ENCODE measurements at regions not wholly inside any gene's neighbourhood (a gene's known extent, or its start where the extent isn't known, plus 50 kb on each side); places are given as distances from the start of the nearest gene placed in this dataset.

GRCh38 chr9:117535434-117535833, 120.6 kb upstream of the ASTN2 start (continued):
- TF ChIP-seq RXRA (IDR thresholded peaks at IDR 0.05; ENCODE audit: borderline replicate concordance, low read depth) (no peak), EZH2phosphoT487 (IDR thresholded peaks at IDR 0.05; ENCODE audit: borderline replicate concordance, low read depth) (no peak), CHD2 (IDR thresholded peaks at IDR 0.05; ENCODE audit: low read length, partially characterized antibody) (no peak), FOXM1 (IDR thresholded peaks at IDR 0.05; ENCODE audit: low read depth) (no peak), PBX3 (IDR thresholded peaks at IDR 0.05) (no peak), ELF1 (IDR thresholded peaks at IDR 0.05) (no peak)

GRCh38 chr9:117528225-117528624, 113.4 kb upstream of the ASTN2 start:
- no peaks in the 10 kb centered on the region for H3K36me3 ChIP-seq (replicated peaks in 1 of 2; ENCODE audit: control insufficient read depth in 1 of 2, insufficient read depth in 2 of 2, low read length in 1 of 2)
- H3K9me2 ChIP-seq = no peaks in the 10 kb centered on the region
- DNase-seq = no peak
- no peaks in the 10 kb centered on the region for H3F3A ChIP-seq (replicated peaks; ENCODE audit: insufficient read depth)
- no peak overlapping the region for H2AFZ ChIP-seq (ENCODE audit: low read depth)
- no peaks in the 10 kb centered on the region for H4K20me1 ChIP-seq (ENCODE audit: insufficient read depth)
- no peaks in the 10 kb centered on the region for H3K27me3 ChIP-seq (ENCODE audit: insufficient read depth)
- ChIA-PET POLR2A (no interaction called here), CTCF (interaction anchor here (1.4 kb wide), 1 partner anchor 17 kb away, joined by 4 read pairs; no protein-coding TSS in a partner anchor)
- no peaks in the 10 kb centered on the region for H3K9me3 ChIP-seq
- WGBS (ENCODE audit: low lambda C conversion rate) = 23% methylated on average over 1 of the region's 1 CpG
- H3K4me2 ChIP-seq = no peak overlapping the region
- H3K27ac ChIP-seq (ENCODE audit: low read depth in 2 of 2, low read length in 1 of 2) = no peak overlapping the region
- no peaks in the 10 kb centered on the region for H3K79me2 ChIP-seq (ENCODE audit: insufficient read depth)
- H3K4me1 ChIP-seq (ENCODE audit: control insufficient read depth in 1 of 2, insufficient read depth in 2 of 2, low read depth in 1 of 2, low read length in 1 of 2) = no peaks in the 10 kb centered on the region; a peak in 1 of 4 replicates
- TF ChIP-seq, protein P1, sequence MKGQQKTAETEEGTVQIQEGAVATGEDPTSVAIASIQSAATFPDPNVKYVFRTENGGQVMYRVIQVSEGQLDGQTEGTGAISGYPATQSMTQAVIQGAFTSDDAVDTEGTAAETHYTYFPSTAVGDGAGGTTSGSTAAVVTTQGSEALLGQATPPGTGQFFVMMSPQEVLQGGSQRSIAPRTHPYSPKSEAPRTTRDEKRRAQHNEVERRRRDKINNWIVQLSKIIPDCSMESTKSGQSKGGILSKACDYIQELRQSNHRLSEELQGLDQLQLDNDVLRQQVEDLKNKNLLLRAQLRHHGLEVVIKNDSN (IDR thresholded peaks at IDR 0.05; ENCODE audit: borderline replicate concordance, low read depth) = no peak
- TF ChIP-seq TAF1 (IDR thresholded peaks at IDR 0.05; ENCODE audit: borderline replicate concordance, low read depth, low read length) = no peak
- no peak for TF ChIP-seq POLR2AphosphoS5 (IDR thresholded peaks at IDR 0.05; ENCODE audit: low read depth, low read length)
- no peak for TF ChIP-seq RFX5 (IDR thresholded peaks at IDR 0.05; ENCODE audit: low read length)
- TF ChIP-seq, protein P2, sequence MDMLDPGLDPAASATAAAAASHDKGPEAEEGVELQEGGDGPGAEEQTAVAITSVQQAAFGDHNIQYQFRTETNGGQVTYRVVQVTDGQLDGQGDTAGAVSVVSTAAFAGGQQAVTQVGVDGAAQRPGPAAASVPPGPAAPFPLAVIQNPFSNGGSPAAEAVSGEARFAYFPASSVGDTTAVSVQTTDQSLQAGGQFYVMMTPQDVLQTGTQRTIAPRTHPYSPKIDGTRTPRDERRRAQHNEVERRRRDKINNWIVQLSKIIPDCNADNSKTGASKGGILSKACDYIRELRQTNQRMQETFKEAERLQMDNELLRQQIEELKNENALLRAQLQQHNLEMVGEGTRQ (IDR thresholded peaks at IDR 0.05; ENCODE audit: borderline replicate concordance, low read depth, low read length) = no peak
- TF ChIP-seq, protein P3, sequence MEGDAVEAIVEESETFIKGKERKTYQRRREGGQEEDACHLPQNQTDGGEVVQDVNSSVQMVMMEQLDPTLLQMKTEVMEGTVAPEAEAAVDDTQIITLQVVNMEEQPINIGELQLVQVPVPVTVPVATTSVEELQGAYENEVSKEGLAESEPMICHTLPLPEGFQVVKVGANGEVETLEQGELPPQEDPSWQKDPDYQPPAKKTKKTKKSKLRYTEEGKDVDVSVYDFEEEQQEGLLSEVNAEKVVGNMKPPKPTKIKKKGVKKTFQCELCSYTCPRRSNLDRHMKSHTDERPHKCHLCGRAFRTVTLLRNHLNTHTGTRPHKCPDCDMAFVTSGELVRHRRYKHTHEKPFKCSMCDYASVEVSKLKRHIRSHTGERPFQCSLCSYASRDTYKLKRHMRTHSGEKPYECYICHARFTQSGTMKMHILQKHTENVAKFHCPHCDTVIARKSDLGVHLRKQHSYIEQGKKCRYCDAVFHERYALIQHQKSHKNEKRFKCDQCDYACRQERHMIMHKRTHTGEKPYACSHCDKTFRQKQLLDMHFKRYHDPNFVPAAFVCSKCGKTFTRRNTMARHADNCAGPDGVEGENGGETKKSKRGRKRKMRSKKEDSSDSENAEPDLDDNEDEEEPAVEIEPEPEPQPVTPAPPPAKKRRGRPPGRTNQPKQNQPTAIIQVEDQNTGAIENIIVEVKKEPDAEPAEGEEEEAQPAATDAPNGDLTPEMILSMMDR (IDR thresholded peaks at IDR 0.05) = no peak
- no peak for TF ChIP-seq CHD2 (IDR thresholded peaks at IDR 0.05; ENCODE audit: low read length, partially characterized antibody)
- TF ChIP-seq MEF2A (IDR thresholded peaks at IDR 0.05; ENCODE audit: borderline replicate concordance, low read depth) = no peak
- no peak for TF ChIP-seq TCF12 (IDR thresholded peaks at IDR 0.05)
- no peak overlapping the region for H3K9ac ChIP-seq
- no peak overlapping the region for H3K4me3 ChIP-seq (ENCODE audit: low read depth in 2 of 2, low read length in 1 of 2)
